HG02623 (cell line): ENCODE measurements at regions not wholly inside any gene's neighbourhood (a gene's known extent, or its start where the extent isn't known, plus 50 kb on each side); places are given as distances from the start of the nearest gene placed in this dataset.

Source experiments
- ATAC-seq: cut with Tn5 transposase; IDR thresholded peaks from one replicate; pipeline ENCODE4 v1.9.1; 2021; ENCODE audit warnings: moderate library complexity; ENCODE audit not compliant: unreplicated experiment

DNA sequence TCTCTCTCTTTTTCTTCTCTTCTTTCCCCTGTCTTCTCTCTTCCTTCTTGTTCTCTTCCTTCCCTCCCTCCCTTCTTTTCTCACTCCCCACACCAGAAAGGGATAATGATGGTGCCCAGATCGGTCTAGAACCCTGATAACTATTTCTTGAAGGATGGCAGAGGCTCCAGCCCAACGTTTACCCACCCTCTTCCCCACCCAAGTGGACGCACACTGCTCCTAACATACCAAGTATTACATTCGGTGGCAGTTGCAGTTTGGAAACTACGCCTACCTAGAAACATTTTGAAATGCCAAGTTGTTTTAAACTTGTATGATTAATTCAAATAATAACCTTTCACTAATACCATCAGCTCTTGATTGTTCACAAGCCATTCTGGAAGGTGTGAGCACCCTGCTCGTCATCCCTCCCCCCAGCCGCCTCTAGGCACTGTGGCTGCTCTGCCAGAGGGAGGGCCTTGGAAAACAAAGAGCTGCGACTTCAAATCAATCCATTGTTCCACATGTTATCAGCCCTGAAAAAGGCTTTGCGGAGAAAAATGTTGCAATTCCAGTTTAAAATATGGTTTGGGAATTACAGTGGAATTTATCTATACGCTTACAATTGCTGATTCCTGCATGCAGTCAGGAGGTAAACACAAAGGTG lies 1017.5 kb upstream of the TENM3 start:
- no peak for ATAC-seq

DNA sequence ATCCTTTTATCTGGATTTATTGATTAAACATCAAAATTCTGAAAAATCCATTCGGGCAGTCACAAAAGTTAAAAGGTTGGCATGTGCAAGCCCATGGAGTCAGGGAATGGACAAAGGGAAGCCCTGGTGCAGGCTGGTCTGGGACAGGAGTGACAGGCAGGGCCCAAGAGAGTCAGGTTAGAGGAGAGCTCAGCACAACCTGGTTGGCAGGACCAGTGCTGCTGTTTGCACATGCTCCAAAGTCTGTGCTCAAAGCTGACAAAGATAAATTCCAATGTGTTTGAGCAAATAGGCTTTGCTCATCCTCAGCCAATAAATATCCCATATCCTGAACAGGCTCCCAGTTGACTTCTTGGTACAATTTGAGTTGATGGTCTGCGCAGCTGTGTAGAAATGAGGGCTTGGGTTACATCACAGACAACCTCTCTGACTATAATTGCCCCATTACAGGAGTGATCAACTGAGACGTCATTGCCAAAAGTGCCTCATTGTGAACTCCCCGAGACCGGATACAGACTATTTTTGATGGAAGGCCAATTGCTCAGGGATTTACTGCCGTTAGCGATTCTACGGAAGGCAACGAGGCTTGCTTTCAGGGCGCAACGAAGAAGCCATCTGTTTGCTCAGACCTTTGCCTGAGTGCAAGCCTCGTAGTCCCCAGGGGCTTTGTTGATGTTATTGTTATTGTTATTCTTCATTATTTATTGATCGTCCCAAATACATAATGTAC lies 1008.1 kb upstream of the TENM3 start:
- no peak for ATAC-seq

DNA sequence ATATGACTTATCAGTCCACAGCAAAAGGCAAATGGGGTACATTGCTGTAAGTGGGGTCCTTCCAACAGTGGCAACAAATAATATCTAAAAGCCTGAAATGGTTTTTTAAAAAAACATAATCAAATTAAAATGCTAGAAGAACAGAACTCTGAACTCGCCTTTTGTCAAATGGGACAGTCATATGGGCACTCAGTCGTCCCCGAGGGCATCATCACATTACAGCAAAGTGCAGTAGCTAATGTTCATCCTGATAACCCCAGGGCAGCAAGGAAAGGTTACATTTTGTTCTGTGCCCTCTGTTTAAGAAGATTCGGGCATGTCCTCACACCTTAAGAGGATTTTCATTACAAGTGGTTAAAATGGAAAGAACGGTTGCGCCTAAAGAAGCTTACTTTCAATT lies 997.9 kb upstream of the TENM3 start:
- ATAC-seq: no peak

DNA sequence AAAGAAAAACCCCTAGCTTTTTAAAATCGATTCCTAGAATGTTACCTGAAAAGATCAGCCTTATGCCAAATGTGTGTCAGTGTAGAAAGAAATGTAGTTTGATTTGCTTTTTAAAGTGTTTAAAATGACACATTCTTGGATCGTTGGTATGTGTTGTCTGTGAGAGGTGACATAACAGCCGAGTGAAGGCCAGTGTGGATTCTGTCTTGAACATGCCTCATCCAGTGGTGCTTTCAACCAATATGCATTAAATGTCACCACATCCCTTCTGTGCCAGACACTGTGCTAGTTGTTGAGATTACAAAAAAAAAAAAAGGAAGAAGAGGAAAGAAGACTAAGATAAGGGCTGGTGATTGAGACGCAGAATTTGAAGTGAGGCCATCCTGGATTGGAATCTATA lies 994.2 kb upstream of the TENM3 start:
- no peak for ATAC-seq

- no peak for ATAC-seq
Observed at GRCh38 chr4:181254771-181255170, 988.4 kb upstream of the TENM3 start.

- ATAC-seq: no peak
Observed at GRCh38 chr4:181258569-181258968, 984.6 kb upstream of the TENM3 start.

DNA sequence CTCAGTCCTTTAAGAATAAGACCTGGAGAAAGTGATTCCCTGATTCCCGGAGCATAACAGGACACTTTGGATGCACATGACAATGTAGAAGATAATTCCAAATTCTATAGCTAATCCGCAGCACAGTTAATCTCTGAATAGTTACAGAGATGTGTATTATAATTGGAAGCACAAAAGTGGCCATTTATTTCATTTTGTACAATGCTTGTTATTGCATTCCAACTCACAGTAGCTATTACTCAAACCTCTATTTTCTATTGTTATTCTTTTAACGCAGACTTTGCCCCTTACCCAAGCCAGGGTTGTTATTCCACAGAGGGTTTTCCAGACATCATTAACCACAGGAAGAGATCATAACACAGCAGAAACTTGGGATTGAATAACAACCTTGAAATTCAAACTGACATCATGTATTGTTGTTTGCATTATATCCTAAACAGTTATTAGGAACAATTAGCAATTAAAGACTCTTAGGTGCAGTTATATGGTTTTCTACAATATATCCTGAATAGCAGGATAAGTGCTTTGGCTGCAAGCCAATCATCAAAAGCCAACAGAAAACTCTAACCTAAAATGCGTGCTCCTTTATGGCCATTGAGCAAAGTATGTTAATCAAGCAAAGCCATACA lies 984.0 kb upstream of the TENM3 start:
- no peak for ATAC-seq

GRCh38 chr4:181261279-181261678 lies 981.9 kb upstream of the TENM3 start:
- no peak for ATAC-seq

- no peak for ATAC-seq
Observed at GRCh38 chr4:181264893-181265292, 978.3 kb upstream of the TENM3 start.

DNA sequence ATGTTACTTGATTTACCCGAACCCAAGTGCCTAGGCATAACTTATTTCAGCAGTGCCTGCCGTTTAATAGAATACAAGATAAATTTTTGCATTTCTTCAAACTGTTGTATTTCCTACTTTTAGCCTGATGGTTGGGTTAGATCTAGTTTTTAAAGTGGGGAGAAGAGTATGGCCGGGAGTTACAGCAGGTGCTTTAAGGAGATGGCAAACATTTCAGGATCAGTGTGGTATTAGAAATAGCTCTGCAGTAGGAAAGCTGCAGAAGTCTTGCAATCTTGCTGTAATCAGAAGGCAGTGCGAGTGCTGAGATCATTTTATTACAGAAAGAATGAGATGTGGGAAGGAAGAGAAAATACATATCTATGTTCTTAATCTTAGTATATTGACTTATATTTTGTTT lies 977.8 kb upstream of the TENM3 start:
- no peak for ATAC-seq

DNA sequence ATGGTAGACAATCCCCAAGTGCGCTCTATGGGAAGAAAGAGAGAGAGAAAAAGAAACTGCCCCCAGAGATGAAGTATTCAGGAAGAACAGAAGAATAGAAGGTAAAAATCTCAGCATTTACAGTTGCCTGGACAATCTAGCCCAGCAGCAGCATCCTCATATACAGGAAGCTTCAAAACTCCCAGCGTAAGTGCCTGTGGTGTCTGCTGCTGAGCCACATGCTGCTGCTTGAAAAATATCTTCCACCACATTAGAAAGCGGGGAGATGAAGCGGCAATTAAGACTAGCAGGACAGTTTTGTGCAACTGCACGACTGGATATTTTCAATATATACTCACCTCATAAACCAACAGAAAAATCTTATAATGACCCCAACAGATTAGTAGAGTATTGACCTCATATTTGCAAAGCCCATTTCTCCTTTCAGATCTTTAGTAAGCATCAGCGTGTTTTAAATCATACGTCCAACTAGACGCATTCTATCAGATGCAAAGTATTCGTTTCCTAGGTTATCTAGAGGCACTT lies 972.0 kb upstream of the TENM3 start:
- no peak for ATAC-seq

GRCh38 chr4:181272422-181272821 lies 970.8 kb upstream of the TENM3 start:
- no peak for ATAC-seq

GRCh38 chr4:181278941-181279340 lies 964.3 kb upstream of the TENM3 start:
- no peak for ATAC-seq

DNA sequence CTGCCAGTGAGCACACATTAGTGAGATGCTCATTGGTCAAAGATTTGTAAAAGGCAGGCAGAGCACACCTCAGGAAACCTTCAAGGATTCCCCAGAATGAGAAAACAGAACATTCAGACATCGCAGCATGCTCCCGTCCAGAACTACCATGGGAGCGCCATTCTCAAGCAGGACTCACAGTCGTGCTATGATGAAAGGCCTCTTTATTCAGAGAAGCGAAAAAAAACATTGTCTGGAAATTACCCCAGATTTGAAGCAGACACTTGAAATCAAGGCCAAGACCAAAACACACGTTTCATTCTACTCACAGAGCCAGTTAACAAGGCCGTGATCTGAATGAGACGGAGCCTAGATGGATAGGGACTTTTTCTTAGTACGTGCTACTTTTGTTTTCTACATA lies 961.8 kb upstream of the TENM3 start:
- no peak for ATAC-seq

- no peak for ATAC-seq
Observed at GRCh38 chr4:181289198-181289597, 954.0 kb upstream of the TENM3 start.

DNA sequence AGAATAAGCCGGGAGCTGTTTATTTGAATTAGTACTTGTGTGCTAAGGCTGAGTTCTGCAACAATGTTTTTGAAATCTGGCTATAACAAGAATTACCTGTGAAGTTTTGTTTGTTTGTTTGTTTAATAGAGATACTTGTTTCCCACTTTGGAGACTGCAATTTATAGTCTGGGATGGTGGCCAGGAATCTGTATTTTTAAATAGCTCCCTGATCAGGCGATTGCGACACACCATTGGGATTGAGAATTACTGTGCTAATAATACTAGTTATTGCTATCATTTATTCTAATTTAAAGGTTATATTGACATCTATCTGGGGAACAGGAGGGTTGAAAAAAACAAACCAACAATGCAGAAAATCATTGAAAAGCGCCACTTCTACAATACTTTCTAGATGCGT lies 951.6 kb upstream of the TENM3 start:
- ATAC-seq: no peak

DNA sequence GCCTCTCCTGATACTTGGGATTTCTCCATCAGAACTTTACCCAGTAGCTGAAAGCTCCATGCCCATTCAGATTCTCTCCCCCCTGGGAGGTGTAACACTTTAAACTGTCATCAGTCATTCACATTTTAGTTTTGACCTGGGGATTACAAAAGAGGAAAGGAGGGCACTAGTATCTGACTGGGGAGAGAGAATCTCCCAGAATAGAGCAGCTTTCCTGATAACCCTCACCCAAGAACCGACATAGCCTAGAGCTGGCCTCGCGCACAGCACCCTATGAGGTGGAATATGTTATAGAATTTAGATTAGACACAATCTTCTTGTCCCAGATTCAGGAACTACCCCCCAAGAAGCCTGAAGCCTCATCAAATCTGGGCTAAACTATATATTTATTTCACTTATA lies 950.2 kb upstream of the TENM3 start:
- no peak for ATAC-seq

DNA sequence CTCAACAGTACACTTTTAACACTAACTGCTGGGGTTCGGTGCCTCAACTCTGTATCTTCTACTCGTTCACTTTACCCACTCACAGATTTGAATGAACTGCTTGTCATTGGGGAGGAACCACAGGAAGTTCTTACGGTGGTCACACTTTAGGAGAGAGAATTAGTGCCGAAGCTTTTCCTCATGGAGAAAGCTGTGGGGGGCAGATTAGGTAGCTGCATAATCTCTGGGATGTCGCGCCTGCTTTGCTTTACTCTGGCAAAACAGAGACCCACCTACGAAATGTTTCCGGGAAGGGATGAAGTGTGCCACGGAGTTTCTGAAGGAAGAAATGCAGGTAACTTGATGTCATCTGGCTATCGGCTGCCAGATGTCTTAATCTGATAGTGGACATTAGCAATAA lies 949.7 kb upstream of the TENM3 start:
- ATAC-seq: no peak

DNA sequence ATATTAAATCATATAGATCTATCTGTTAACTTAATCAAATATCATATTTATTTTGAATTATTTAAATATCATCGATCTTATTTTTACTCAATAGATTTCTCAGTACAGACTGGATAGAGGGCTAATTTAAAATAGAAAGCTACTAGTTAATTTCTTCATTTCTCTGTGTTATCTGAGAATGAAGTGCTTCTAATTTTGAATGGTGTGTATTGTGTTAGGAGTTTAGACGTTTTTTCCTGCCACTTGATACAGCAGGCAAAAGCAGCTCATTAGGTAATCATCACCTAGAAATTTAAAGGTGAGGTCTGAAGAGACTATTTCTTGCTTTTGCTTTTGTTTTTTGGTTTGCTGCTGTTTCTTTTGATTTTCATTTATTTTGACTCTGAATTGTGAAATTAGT lies 948.8 kb upstream of the TENM3 start:
- no peak for ATAC-seq

DNA sequence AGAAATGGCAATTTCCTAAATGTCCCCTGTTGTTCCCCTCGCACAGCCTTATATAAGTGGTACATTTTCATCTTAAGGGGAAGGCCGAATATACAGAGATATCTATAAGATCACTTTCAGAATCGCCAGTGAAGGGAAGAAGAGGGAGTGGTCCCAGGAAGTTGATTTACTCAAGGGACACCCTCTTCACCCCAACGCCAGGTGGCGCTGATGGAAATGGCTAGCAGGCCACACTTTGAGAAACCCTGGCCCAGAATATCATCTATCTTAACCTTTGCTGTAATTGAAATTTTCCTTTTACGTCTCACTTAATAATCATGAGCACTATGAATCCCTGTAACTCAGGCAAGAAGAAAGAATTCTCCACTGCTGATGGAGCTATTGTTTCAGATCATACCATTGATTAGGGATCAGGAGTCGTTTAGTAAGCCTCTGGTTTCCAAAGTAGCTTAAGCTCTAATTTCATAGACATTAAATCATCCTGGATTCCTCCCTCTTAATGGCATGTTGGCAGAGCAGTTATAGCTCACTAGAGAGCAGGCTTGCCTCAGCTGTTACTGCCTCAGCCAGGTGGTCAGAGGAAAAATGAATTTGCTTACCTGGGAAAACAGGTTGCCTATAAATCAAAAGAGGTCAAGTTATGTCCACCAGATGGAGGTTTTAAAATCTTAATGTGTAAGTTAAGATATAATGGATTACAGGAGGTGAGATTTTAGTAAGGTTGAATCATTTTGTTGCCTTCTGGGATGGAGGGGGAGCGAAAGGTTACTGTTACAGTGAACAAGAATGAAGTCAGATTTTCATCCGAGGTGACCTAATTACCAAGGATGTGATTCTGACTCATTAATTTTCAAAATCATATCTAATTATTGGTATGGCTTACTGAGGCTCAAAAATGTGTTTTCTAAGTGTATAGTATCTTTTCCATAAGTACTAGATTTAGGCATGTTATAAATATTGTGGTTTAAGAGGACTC lies 941.2 kb upstream of the TENM3 start:
- ATAC-seq: peak; percentile 85

DNA sequence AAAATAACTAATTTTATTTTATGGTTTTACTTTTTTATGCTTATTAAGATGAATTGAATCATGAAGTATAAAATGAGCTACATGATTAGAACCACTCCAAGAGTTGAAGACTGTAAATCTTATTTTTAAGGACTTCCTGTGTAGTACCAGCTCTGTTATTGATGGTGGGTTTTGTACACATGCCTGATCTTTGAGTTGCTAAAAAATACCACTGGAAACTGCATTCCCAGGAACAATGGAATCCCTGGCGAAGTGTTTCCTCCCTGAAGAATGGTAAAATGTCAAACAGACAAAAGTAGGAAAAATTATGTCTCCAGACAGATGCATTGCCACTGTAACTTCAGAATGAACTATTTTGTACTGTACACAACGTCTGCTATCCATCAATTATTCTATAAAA lies 935.4 kb upstream of the TENM3 start:
- no peak for ATAC-seq
